ENCODE measurements at regions not wholly inside any gene's neighbourhood (a gene's known extent, or its start where the extent isn't known, plus 50 kb on each side); places are given as distances from the start of the nearest gene placed in this dataset.

GRCh38 chr9:26539867-26540493 is 352.6 kb downstream of the CAAP1 start:
- H3K4me3 ChIP-seq (ENCODE audit: low read depth, low read length) = no peak overlapping the region
- DNase-seq (ENCODE audit: low read depth) = no peak
- TF ChIP-seq POLR2A (IDR thresholded peaks at IDR 0.05; ENCODE audit: extremely low read depth, insufficient read length) (no peak), CTCF (IDR thresholded peaks at IDR 0.05; ENCODE audit: low read depth, low read length) (no peak), MYC (IDR thresholded peaks at IDR 0.05; ENCODE audit: low read depth, low read length) (no peak)
- TF ChIP-seq, protein P1, sequence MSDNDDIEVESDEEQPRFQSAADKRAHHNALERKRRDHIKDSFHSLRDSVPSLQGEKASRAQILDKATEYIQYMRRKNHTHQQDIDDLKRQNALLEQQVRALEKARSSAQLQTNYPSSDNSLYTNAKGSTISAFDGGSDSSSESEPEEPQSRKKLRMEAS (IDR thresholded peaks at IDR 0.05; ENCODE audit: low read depth, low read length) = no peak

DNA sequence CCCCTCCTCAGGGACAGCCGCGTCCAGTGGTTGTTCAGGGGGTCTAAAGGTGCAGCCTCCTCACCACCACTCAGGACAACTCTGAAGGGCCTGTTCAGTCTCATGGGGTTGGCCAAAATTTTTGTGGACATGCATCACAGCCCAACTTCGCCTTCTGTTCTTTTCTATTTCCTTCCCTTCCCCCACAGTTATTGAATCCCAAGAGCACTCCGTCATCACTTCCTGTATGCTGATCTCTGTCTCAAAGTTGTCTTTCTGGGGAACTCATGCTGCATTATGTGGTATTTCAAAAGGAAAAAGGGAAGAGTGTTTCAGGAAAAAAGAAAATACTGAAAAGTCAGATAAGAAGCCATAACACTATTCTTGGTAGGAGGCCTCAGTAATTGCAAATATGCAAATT is 355.4 kb downstream of the CAAP1 start:
- TF ChIP-seq CTCF (IDR thresholded peaks at IDR 0.05; ENCODE audit: low read depth, low read length) (no peak), POLR2A (IDR thresholded peaks at IDR 0.05; ENCODE audit: extremely low read depth, insufficient read length) (no peak), MYC (IDR thresholded peaks at IDR 0.05; ENCODE audit: low read depth, low read length) (no peak)
- TF ChIP-seq, protein P1 (IDR thresholded peaks at IDR 0.05; ENCODE audit: low read depth, low read length) = no peak
- no peak for DNase-seq (ENCODE audit: low read depth)
- H3K4me3 ChIP-seq (ENCODE audit: low read depth, low read length) = no peak overlapping the region

GRCh38 chr9:26535151-26535550 is 357.5 kb downstream of the CAAP1 start:
- TF ChIP-seq CTCF (IDR thresholded peaks at IDR 0.05; ENCODE audit: low read depth, low read length) = no peak
- no peak for TF ChIP-seq MYC (IDR thresholded peaks at IDR 0.05; ENCODE audit: low read depth, low read length)
- TF ChIP-seq POLR2A (IDR thresholded peaks at IDR 0.05; ENCODE audit: extremely low read depth, insufficient read length) = no peak
- TF ChIP-seq, protein P1 (IDR thresholded peaks at IDR 0.05; ENCODE audit: low read depth, low read length) = no peak
- no peak overlapping the region for H3K4me3 ChIP-seq (ENCODE audit: low read depth, low read length)
- DNase-seq (ENCODE audit: low read depth) = no peak

GRCh38 chr9:26530841-26531240 is 361.8 kb downstream of the CAAP1 start:
- no peak overlapping the region for H3K4me3 ChIP-seq (ENCODE audit: low read depth, low read length)
- no peak for DNase-seq (ENCODE audit: low read depth)
- TF ChIP-seq, protein P1 (IDR thresholded peaks at IDR 0.05; ENCODE audit: low read depth, low read length) = no peak
- TF ChIP-seq POLR2A (IDR thresholded peaks at IDR 0.05; ENCODE audit: extremely low read depth, insufficient read length) (no peak), CTCF (IDR thresholded peaks at IDR 0.05; ENCODE audit: low read depth, low read length) (no peak), MYC (IDR thresholded peaks at IDR 0.05; ENCODE audit: low read depth, low read length) (no peak)

- TF ChIP-seq CTCF (IDR thresholded peaks at IDR 0.05; ENCODE audit: low read depth, low read length) (no peak), MYC (IDR thresholded peaks at IDR 0.05; ENCODE audit: low read depth, low read length) (no peak), POLR2A (IDR thresholded peaks at IDR 0.05; ENCODE audit: extremely low read depth, insufficient read length) (no peak)
- TF ChIP-seq, protein P1 (IDR thresholded peaks at IDR 0.05; ENCODE audit: low read depth, low read length) = no peak
- H3K4me3 ChIP-seq (ENCODE audit: low read depth, low read length) = no peak overlapping the region
- no peak for DNase-seq (ENCODE audit: low read depth)
These were observed 364.7 kb downstream of the CAAP1 start for GRCh38 chr9:26527931-26528330.
